Kidney capillary endothelial cell (primary cell): ENCODE measurements at regions not wholly inside any gene's neighbourhood (a gene's known extent, or its start where the extent isn't known, plus 50 kb on each side); places are given as distances from the start of the nearest gene placed in this dataset.
A peak's percentile ranks its signal among the peaks of the same experiment; 100 is the strongest.

Source experiments
- DNase-seq: peaks from one replicate; pipeline ENCODE4 v3.0.0-alpha.2; 2018; ENCODE audit warnings: low spot score

GRCh38 chrX:17206584-17206983, 168.4 kb upstream of the NHS start:
- DNase-seq: no peak

GRCh38 chrX:17214962-17215361, 160.0 kb upstream of the NHS start:
- DNase-seq: no peak

GRCh38 chrX:17226736-17227135, 148.3 kb upstream of the NHS start:
- DNase-seq: no peak

GRCh38 chrX:17237146-17237545, 137.9 kb upstream of the NHS start:
- DNase-seq: no peak

- DNase-seq: peak; percentile 47
Observed at GRCh38 chrX:17242470-17242869, 132.5 kb upstream of the NHS start.

GRCh38 chrX:17247144-17247543, 127.9 kb upstream of the NHS start:
- DNase-seq: no peak

- no peak for DNase-seq
Observed at GRCh38 chrX:17262123-17262522, 112.9 kb upstream of the NHS start.

GRCh38 chrX:17266136-17266535, 108.9 kb upstream of the NHS start:
- DNase-seq: no peak

GRCh38 chrX:17278961-17279360, 96.0 kb upstream of the NHS start:
- DNase-seq: no peak

GRCh38 chrX:17285983-17286382, 89.0 kb upstream of the NHS start:
- no peak for DNase-seq

GRCh38 chrX:17291171-17291900, 83.7 kb upstream of the NHS start:
- DNase-seq: no peak

GRCh38 chrX:17292111-17292527, 82.9 kb upstream of the NHS start:
- no peak for DNase-seq

GRCh38 chrX:17294561-17294960, 80.4 kb upstream of the NHS start:
- no peak for DNase-seq

GRCh38 chrX:17295791-17296190, 79.2 kb upstream of the NHS start:
- no peak for DNase-seq

GRCh38 chrX:17298564-17298963, 76.4 kb upstream of the NHS start:
- DNase-seq: no peak

- DNase-seq: no peak
Observed at GRCh38 chrX:17299206-17299605, 75.8 kb upstream of the NHS start.

GRCh38 chrX:17323397-17323796, 51.6 kb upstream of the NHS start:
- DNase-seq: no peak
